Fibroblast of lung (primary cell): ENCODE measurements at regions not wholly inside any gene's neighbourhood (a gene's known extent, or its start where the extent isn't known, plus 50 kb on each side); places are given as distances from the start of the nearest gene placed in this dataset.

Experiments
- DNase-seq, 2 donors: peaks; one replicate each; pipeline versions ENCODE4 v3.0.0 to v3.0.0-alpha.2; 2010; ENCODE audit warnings: low read depth in 2 of 2
- H2AFZ ChIP-seq: 2 replicates; pipeline ENCODE4 v1.5.1; 2012; ENCODE audit warnings: low read length, control low read depth, inconsistent platforms
- H3K27ac ChIP-seq: 2 replicates; pipeline ENCODE4 v1.5.1; 2011; ENCODE audit warnings: low read length, control low read depth; ENCODE audit not compliant: insufficient read depth
- H3K27me3 ChIP-seq: 2 replicates; pipeline ENCODE4 v1.5.1; 2011; ENCODE audit warnings: mild to moderate bottlenecking, low read length; ENCODE audit not compliant: control insufficient read depth, insufficient read depth
- H3K36me3 ChIP-seq: 2 replicates; pipeline ENCODE4 v1.5.1; 2011; ENCODE audit warnings: low read length; ENCODE audit not compliant: control insufficient read depth, insufficient read depth
- H3K4me1 ChIP-seq: 2 replicates; pipeline ENCODE4 v1.5.1; 2011; ENCODE audit warnings: low read length; ENCODE audit not compliant: control insufficient read depth, insufficient read depth; ENCODE audit errors: extremely low read depth
- H3K4me2 ChIP-seq: 2 replicates; pipeline ENCODE4 v1.5.1; 2011; ENCODE audit warnings: low read length, control low read depth; ENCODE audit not compliant: insufficient read depth; ENCODE audit errors: extremely low read depth
- H3K4me3 ChIP-seq, 4 experiments: fragments of 200-600 bp in 1 of 4; sonication (generic) in 1 of 4; replicated peaks in 1 of 4; 2 replicates each; pipeline ENCODE4 v1.5.1; 2011 to 2016; ENCODE audit warnings: low read length in 4 of 4, low read depth in 3 of 4, mild to moderate bottlenecking in 3 of 4, control low read depth in 2 of 4, inconsistent platforms in 1 of 4, mixed read lengths in 1 of 4; ENCODE audit not compliant: insufficient read depth in 1 of 4; ENCODE audit errors: control extremely low read depth in 1 of 4
- H3K79me2 ChIP-seq: 2 replicates; pipeline ENCODE4 v1.5.1; 2012; ENCODE audit warnings: mild to moderate bottlenecking, low read length, inconsistent platforms; ENCODE audit not compliant: control insufficient read depth, insufficient read depth
- H3K9ac ChIP-seq: 2 replicates; pipeline ENCODE4 v1.5.1; 2011; ENCODE audit warnings: mild to moderate bottlenecking, low read length, control low read depth; ENCODE audit not compliant: insufficient read depth
- H3K9me3 ChIP-seq: 2 replicates; pipeline ENCODE4 v1.5.1; 2012; ENCODE audit warnings: low read depth, low read length; ENCODE audit not compliant: control insufficient read depth, insufficient read depth
- H4K20me1 ChIP-seq: 2 replicates; pipeline ENCODE4 v1.5.1; 2011; ENCODE audit warnings: low read length; ENCODE audit not compliant: control insufficient read depth, insufficient read depth; ENCODE audit errors: extremely low read depth
- CTCF ChIP-seq, 2 donors: IDR thresholded peaks in 1 of 2; conservative IDR thresholded peaks in 1 of 2; 1 replicate in 1 of 2; 2 replicates in 1 of 2; pipeline ENCODE4 v1.5.1; 2011 to 2012; ENCODE audit warnings: low read length in 2 of 2, control low read depth in 1 of 2, inconsistent platforms in 1 of 2, low read depth in 1 of 2, mild to moderate bottlenecking in 1 of 2
- EZH2 ChIP-seq: IDR thresholded peaks from 2 replicates; pipeline ENCODE4 v1.5.1; 2012; ENCODE audit warnings: low read length, control low read depth, mild to moderate bottlenecking; ENCODE audit errors: missing control alignments

GRCh38 chr3:181564222-181564621 is 147.5 kb upstream of the SOX2 start:
- Histone ChIP-seq H3K4me2 (no peak overlapping the region), H3K27me3 (no peaks in the 10 kb centered on the region), H4K20me1 (no peaks in the 10 kb centered on the region), H3K4me1 (no peaks in the 10 kb centered on the region), H3K79me2 (no peaks in the 10 kb centered on the region), H2AFZ (no peak overlapping the region), H3K36me3 (no peaks in the 10 kb centered on the region), H3K27ac (no peak overlapping the region), H3K9ac (no peak overlapping the region), H3K9me3 (no peaks in the 10 kb centered on the region), H3K4me3 (no peak overlapping the region)
- no peak for DNase-seq
- TF ChIP-seq CTCF (conservative IDR thresholded peaks at IDR 0.05 in 1 of 2, IDR thresholded peaks at IDR 0.05 in 1 of 2; ENCODE audit: low read depth in 1 of 2, low read length in 2 of 2) (no peak), EZH2 (no peak)

- H3K79me2 ChIP-seq, result no peaks in the 10 kb centered on the region
- TF ChIP-seq EZH2 (no peak), CTCF (conservative IDR thresholded peaks at IDR 0.05 in 1 of 2, IDR thresholded peaks at IDR 0.05 in 1 of 2; ENCODE audit: low read depth in 1 of 2, low read length in 2 of 2) (no peak)
- no peaks in the 10 kb centered on the region for H3K9me3 ChIP-seq
- no peak overlapping the region for H3K27ac ChIP-seq
- no peaks in the 10 kb centered on the region for H4K20me1 ChIP-seq
- H2AFZ ChIP-seq, result no peak overlapping the region
- H3K27me3 ChIP-seq, result no peaks in the 10 kb centered on the region
- no peak overlapping the region for H3K4me3 ChIP-seq
- no peak for DNase-seq
- H3K4me2 ChIP-seq, result no peak overlapping the region
- H3K36me3 ChIP-seq, result no peaks in the 10 kb centered on the region
- no peak overlapping the region for H3K9ac ChIP-seq
- no peaks in the 10 kb centered on the region for H3K4me1 ChIP-seq
Measured at GRCh38 chr3:181561139-181562031, 150.3 kb upstream of the SOX2 start.

- no peak overlapping the region for H2AFZ ChIP-seq
- DNase-seq, result peak in 1 of 2 donors; percentile 58
- no peaks in the 10 kb centered on the region for H3K36me3 ChIP-seq
- no peak overlapping the region for H3K27ac ChIP-seq
- no peaks in the 10 kb centered on the region for H4K20me1 ChIP-seq
- no peak for TF ChIP-seq CTCF (conservative IDR thresholded peaks at IDR 0.05 in 1 of 2, IDR thresholded peaks at IDR 0.05 in 1 of 2; ENCODE audit: low read depth in 1 of 2, low read length in 2 of 2)
- TF ChIP-seq EZH2, result no peak
- H3K4me2 ChIP-seq, result no peak overlapping the region
- H3K4me1 ChIP-seq, result no peaks in the 10 kb centered on the region
- no peak overlapping the region for H3K9ac ChIP-seq
- H3K9me3 ChIP-seq, result no peaks in the 10 kb centered on the region
- no peaks in the 10 kb centered on the region for H3K79me2 ChIP-seq
- H3K4me3 ChIP-seq, result no peak overlapping the region
- no peaks in the 10 kb centered on the region for H3K27me3 ChIP-seq
Measured at GRCh38 chr3:181558870-181559269, 152.9 kb upstream of the SOX2 start.
